Right lobe of liver (tissue), 4 donors: ENCODE measurements at regions not wholly inside any gene's neighbourhood (a gene's known extent, or its start where the extent isn't known, plus 50 kb on each side); places are given as distances from the start of the nearest gene placed in this dataset.

Experiments
- CTCF ChIP-seq, 4 donors: fragments of 200-600 bp in 3 of 4; fragments of 450-650 bp in 1 of 4; IDR thresholded peaks; one replicate each; pipeline versions ENCODE4 v1.5.1 to v1.8.0; 2016 to 2022; ENCODE audit warnings: antibody characterized with exemption in 4 of 4, mild to moderate bottlenecking in 2 of 4
- POLR2A ChIP-seq: fragments of 450-650 bp; IDR thresholded peaks from one replicate; pipeline ENCODE4 v1.6.1; 2017; ENCODE audit warnings: antibody characterized with exemption, mild to moderate bottlenecking
- donor health status: DM: no; HTN: no; CAD: no.
- donor health status: DM: no; HTN: no; CAD: no.
- donor health status: DM: no; HTN: yes; CAD: no.

GRCh38 chr10:4472190-4472904 lies 353.7 kb upstream of the AKR1E2 start:
- TF ChIP-seq CTCF (IDR thresholded peaks at IDR 0.05) (no peak), POLR2A (no peak)
